A673 (cell line): ENCODE measurements at regions not wholly inside any gene's neighbourhood (a gene's known extent, or its start where the extent isn't known, plus 50 kb on each side); places are given as distances from the start of the nearest gene placed in this dataset.

Source experiments
- CTCF ChIP-seq: fragments of 300-800, 200-600 bp; sonication (generic); conservative IDR thresholded peaks from 2 replicates; pipeline ENCODE4 v1.5.1; 2017; ENCODE audit warnings: low read depth, mild to moderate bottlenecking, antibody characterized with exemption, low read length, moderate library complexity, mixed read lengths
- EZH2 ChIP-seq: fragments of 200-600 bp; sonication (generic); IDR thresholded peaks from 2 replicates; pipeline ENCODE4 v1.6.1; 2017; ENCODE audit warnings: borderline replicate concordance, low read depth, mild to moderate bottlenecking, mixed read lengths, antibody characterized with exemption, low read length; ENCODE audit not compliant: poor library complexity, severe bottlenecking

GRCh38 chr6:49050584-49050983 lies 412.5 kb downstream of the MMUT start:
- no peak for TF ChIP-seq CTCF
- TF ChIP-seq EZH2 = no peak
